ENCODE measurements at regions not wholly inside any gene's neighbourhood (a gene's known extent, or its start where the extent isn't known, plus 50 kb on each side); places are given as distances from the start of the nearest gene placed in this dataset.

DNA sequence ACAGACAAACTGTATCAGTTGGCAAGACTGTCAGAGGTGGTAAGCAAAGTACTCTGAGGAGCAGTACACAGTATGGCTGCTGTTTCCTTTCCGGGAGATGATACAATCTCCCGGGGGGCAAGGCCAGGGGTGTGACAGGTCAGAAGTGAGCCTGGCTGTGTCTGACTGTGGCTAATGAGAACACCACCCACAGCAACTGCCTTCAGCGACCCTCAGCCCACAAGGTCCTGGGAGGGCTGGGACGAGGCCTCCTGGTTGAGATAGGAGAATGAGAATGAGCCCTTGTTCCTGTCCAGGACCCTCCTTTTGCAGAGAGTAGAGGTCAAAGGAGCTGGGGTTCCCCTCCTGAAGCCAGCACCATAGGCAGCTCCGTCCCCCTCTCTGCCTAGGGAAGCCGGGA, 421.7 kb downstream of the TCERG1L start:
- DNase-seq: no peak

GRCh38 chr10:130891066-130891465, 420.5 kb downstream of the TCERG1L start:
- no peaks in the 10 kb centered on the region for H3K36me3 Mint-ChIP-seq
- H3K9me3 Mint-ChIP-seq: no peaks in the 10 kb centered on the region
- no peak overlapping the region for H3K27ac Mint-ChIP-seq
- peaks cover under 1% of the 10 kb centered on the region for H3K27me3 Mint-ChIP-seq
- no peak overlapping the region for H3K4me3 Mint-ChIP-seq
- no peaks in the 10 kb centered on the region for H3K4me1 Mint-ChIP-seq
- DNase-seq: no peak

More for the DNA sequence above, 421.7 kb downstream of the TCERG1L start:
- no peaks in the 10 kb centered on the region for H3K4me1 Mint-ChIP-seq
- no peaks in the 10 kb centered on the region for H3K9me3 Mint-ChIP-seq
- H3K27me3 Mint-ChIP-seq: peaks cover 5% of the 10 kb centered on the region
- no peak overlapping the region for H3K27ac Mint-ChIP-seq
- H3K4me3 Mint-ChIP-seq: no peak overlapping the region
- H3K36me3 Mint-ChIP-seq: no peaks in the 10 kb centered on the region

- peaks cover 3% of the 10 kb centered on the region for H3K27me3 Mint-ChIP-seq
- no peaks in the 10 kb centered on the region for H3K4me1 Mint-ChIP-seq
- no peak overlapping the region for H3K4me3 Mint-ChIP-seq
- H3K36me3 Mint-ChIP-seq: no peaks in the 10 kb centered on the region
- H3K27ac Mint-ChIP-seq: no peak overlapping the region
- no peaks in the 10 kb centered on the region for H3K9me3 Mint-ChIP-seq
- no peak for DNase-seq
These were observed 417.1 kb downstream of the TCERG1L start for GRCh38 chr10:130894471-130894870.

DNA sequence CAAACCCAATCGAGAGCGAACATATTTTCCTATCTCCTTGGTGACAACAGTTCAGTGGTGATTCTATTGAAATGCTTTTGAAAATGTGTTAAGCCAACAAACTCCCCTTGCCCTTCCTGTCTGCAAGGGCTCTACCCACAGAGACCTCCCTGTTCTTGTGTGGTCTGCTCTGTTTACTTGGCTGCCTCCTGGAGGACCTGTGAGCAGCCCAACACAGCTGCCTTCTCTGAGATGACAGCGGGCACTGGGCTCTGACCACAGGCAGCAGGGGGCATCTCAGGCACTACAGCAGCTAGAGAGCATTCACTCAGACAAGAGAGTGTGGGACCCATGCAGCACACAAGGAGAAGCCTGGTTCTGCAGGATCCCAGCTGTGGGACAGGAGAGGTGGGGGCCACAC, 416.4 kb downstream of the TCERG1L start:
- H3K27ac Mint-ChIP-seq: no peak overlapping the region
- no peaks in the 10 kb centered on the region for H3K4me1 Mint-ChIP-seq
- H3K4me3 Mint-ChIP-seq: no peak overlapping the region
- H3K9me3 Mint-ChIP-seq: no peaks in the 10 kb centered on the region
- no peaks in the 10 kb centered on the region for H3K36me3 Mint-ChIP-seq
- DNase-seq: no peak
- H3K27me3 Mint-ChIP-seq: peaks cover 3% of the 10 kb centered on the region

- H3K4me1 Mint-ChIP-seq: no peaks in the 10 kb centered on the region
- no peak for DNase-seq
- H3K4me3 Mint-ChIP-seq: no peak overlapping the region
- no peak overlapping the region for H3K27ac Mint-ChIP-seq
- no peaks in the 10 kb centered on the region for H3K36me3 Mint-ChIP-seq
- peaks cover 3% of the 10 kb centered on the region for H3K27me3 Mint-ChIP-seq
- no peaks in the 10 kb centered on the region for H3K9me3 Mint-ChIP-seq
These were observed 413.7 kb downstream of the TCERG1L start for GRCh38 chr10:130897815-130898214.

DNA sequence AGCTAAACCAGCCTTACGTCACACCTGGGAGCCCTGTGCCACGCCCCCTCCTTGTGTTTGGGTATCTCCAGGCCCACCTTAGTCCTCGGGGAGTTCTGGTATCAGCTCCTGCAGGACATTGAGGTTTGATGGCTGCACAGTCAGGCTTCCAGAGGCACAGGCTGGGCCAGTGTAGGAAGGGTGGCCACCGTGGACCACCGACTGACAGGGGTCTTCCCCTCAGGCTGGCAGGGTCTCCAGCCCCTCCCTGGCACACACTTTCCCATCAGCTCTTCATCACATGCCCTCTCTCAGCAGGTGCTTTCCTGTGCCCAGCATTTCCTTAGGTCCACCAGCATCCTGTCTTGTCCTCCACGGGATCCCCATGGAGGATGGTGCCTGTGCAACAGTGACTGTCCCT, 413.1 kb downstream of the TCERG1L start:
- no peak for DNase-seq
- Mint-ChIP-seq H3K27me3 (peaks cover 3% of the 10 kb centered on the region), H3K4me1 (no peaks in the 10 kb centered on the region), H3K36me3 (no peaks in the 10 kb centered on the region), H3K4me3 (no peak overlapping the region), H3K9me3 (no peaks in the 10 kb centered on the region), H3K27ac (no peak overlapping the region)

DNA sequence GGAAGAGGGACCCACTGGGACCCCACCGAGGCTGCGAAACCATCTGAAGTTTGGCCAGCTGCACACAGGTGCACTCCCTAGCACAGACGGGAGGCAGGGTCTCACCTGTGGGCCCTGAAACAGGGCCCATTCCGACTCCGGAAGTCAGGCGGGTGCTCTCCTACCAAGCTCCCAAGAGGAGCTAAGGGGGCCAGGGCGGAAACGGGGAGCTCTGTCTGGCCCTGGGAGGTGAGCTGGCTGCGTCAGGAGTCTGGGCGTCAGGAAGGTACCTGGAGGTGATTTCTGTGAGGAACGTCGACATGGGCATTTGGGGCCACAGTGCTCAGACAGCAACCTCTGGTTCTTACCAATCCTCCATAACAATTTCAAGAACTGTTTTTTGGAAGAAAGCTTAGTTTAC, 411.7 kb downstream of the TCERG1L start:
- H3K9me3 Mint-ChIP-seq: no peaks in the 10 kb centered on the region
- no peak overlapping the region for H3K27ac Mint-ChIP-seq
- H3K27me3 Mint-ChIP-seq: peaks cover 3% of the 10 kb centered on the region
- H3K36me3 Mint-ChIP-seq: no peaks in the 10 kb centered on the region
- no peak for DNase-seq
- no peak overlapping the region for H3K4me3 Mint-ChIP-seq
- H3K4me1 Mint-ChIP-seq: no peaks in the 10 kb centered on the region

GRCh38 chr10:130900441-130901160, 410.9 kb downstream of the TCERG1L start:
- H3K27me3 Mint-ChIP-seq: peaks cover 3% of the 10 kb centered on the region
- H3K36me3 Mint-ChIP-seq: no peaks in the 10 kb centered on the region
- no peak for DNase-seq
- no peaks in the 10 kb centered on the region for H3K9me3 Mint-ChIP-seq
- no peaks in the 10 kb centered on the region for H3K4me1 Mint-ChIP-seq
- no peak overlapping the region for H3K4me3 Mint-ChIP-seq
- H3K27ac Mint-ChIP-seq: no peak overlapping the region

GRCh38 chr10:130901311-130902165, 410.0 kb downstream of the TCERG1L start:
- no peak for DNase-seq
- no peaks in the 10 kb centered on the region for H3K4me1 Mint-ChIP-seq
- H3K4me3 Mint-ChIP-seq: no peak overlapping the region
- H3K9me3 Mint-ChIP-seq: no peaks in the 10 kb centered on the region
- H3K36me3 Mint-ChIP-seq: no peaks in the 10 kb centered on the region
- H3K27me3 Mint-ChIP-seq: peaks cover 3% of the 10 kb centered on the region
- no peak overlapping the region for H3K27ac Mint-ChIP-seq

DNA sequence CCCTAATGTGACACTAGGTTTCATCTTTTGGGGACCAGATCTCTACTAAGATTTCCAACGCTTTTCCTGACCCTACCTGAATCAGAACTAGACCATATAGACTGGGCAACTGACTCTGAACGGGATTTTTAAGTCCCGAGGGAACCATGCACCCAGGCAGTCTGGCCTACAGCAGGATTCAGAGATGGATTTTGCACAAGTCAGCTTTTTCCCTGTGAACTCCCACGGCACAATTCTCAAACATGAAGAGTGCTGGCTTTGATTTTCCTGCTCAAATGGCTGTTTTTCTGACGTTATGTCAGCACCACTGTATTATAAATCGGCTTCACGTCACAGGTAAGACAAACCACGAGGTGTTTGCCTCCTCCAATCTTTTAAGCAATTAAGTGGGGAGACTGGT, 409.1 kb downstream of the TCERG1L start:
- Mint-ChIP-seq H3K36me3 (no peaks in the 10 kb centered on the region), H3K9me3 (no peaks in the 10 kb centered on the region), H3K27ac (no peak overlapping the region), H3K4me3 (no peak overlapping the region), H3K4me1 (no peaks in the 10 kb centered on the region), H3K27me3 (no peaks in the 10 kb centered on the region)
- no peak for DNase-seq

DNA sequence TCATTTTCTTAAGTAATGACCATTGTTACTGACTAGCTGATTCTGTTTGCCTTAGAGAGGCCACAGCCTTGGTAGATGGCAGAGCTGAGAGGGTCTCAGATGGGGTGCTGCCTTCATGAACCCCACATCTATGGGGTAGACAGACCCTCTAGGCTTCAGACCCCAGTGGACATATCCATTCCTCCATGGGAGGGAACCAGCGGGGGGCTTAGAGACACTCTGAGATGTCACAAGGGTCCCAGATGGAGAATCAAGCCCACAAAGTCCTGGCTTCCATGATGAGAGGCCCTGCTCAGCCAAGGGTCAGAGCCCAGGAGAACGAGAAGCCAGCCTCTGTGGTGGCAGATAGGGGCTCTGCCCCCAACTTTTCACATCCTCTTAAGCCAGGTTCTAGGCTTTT, 408.6 kb downstream of the TCERG1L start:
- no peak for DNase-seq
- no peaks in the 10 kb centered on the region for H3K9me3 Mint-ChIP-seq
- H3K36me3 Mint-ChIP-seq: no peaks in the 10 kb centered on the region
- H3K27me3 Mint-ChIP-seq: no peaks in the 10 kb centered on the region
- no peak overlapping the region for H3K27ac Mint-ChIP-seq
- H3K4me1 Mint-ChIP-seq: no peaks in the 10 kb centered on the region
- no peak overlapping the region for H3K4me3 Mint-ChIP-seq

GRCh38 chr10:130904676-130905075, 406.8 kb downstream of the TCERG1L start:
- DNase-seq: no peak
- no peaks in the 10 kb centered on the region for H3K27me3 Mint-ChIP-seq
- H3K4me3 Mint-ChIP-seq: no peak overlapping the region
- no peaks in the 10 kb centered on the region for H3K9me3 Mint-ChIP-seq
- H3K27ac Mint-ChIP-seq: no peak overlapping the region
- no peaks in the 10 kb centered on the region for H3K4me1 Mint-ChIP-seq
- no peaks in the 10 kb centered on the region for H3K36me3 Mint-ChIP-seq

- H3K4me3 Mint-ChIP-seq: no peak overlapping the region
These were observed 406.1 kb downstream of the TCERG1L start for GRCh38 chr10:130905386-130905785.

GRCh38 chr10:130905921-130906320, 405.6 kb downstream of the TCERG1L start:
- no peak overlapping the region for H3K4me3 Mint-ChIP-seq
- H3K9me3 Mint-ChIP-seq: peaks cover 2% of the 10 kb centered on the region
- DNase-seq: no peak
- no peaks in the 10 kb centered on the region for H3K27me3 Mint-ChIP-seq
- no peaks in the 10 kb centered on the region for H3K36me3 Mint-ChIP-seq
- H3K4me1 Mint-ChIP-seq: no peaks in the 10 kb centered on the region
- no peak overlapping the region for H3K27ac Mint-ChIP-seq

More at GRCh38 chr10:130905386-130905785, 406.1 kb downstream of the TCERG1L start:
- H3K4me1 Mint-ChIP-seq: no peaks in the 10 kb centered on the region
- H3K9me3 Mint-ChIP-seq: no peaks in the 10 kb centered on the region
- no peak for DNase-seq
- no peaks in the 10 kb centered on the region for H3K27me3 Mint-ChIP-seq
- H3K36me3 Mint-ChIP-seq: no peaks in the 10 kb centered on the region
- H3K27ac Mint-ChIP-seq: no peak overlapping the region

DNA sequence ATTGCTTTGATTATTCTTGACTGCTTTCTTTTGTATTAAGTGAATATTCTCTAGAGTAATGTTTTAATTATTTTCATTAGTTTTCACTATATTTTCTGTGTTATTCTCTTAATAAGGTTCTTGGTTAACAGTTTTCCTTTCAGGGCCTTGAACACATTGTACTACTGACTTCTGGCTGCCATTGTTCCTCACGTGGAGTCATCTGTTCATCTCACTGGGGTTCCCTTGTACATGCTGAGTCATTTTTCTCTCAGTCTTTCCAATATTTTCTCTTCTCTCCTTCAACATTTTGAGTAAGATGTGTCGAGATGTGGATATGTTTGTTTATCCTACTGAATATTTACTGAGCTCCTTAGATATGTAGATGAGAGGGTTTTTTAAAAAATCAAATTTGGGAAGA, 400.7 kb downstream of the TCERG1L start:
- DNase-seq: no peak
- peaks cover 5% of the 10 kb centered on the region for H3K9me3 Mint-ChIP-seq
- H3K27me3 Mint-ChIP-seq: peaks cover 6% of the 10 kb centered on the region
- no peaks in the 10 kb centered on the region for H3K36me3 Mint-ChIP-seq
- H3K4me1 Mint-ChIP-seq: no peaks in the 10 kb centered on the region
- H3K27ac Mint-ChIP-seq: no peak overlapping the region
- H3K4me3 Mint-ChIP-seq: no peak overlapping the region

DNA sequence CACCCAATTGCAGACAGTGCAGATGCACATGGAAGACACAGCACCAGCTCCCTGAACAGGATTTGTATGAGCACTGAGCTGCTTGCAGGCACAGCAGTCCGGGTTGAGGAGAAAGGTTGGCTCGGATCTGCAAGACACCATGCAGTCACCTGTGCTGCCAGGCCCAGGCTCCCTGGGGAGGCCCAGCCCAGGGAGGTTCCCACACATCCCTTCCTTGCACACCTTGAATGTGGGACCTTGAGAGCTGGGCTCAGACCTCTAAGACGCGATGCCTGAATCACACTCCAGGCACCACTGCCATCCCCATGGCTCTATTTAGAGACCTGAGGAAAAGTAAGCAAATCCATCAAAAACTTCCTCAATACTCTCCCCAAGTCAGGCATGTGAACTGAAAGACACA, 397.7 kb downstream of the TCERG1L start:
- Mint-ChIP-seq H3K9me3 (peaks cover 8% of the 10 kb centered on the region), H3K4me1 (no peaks in the 10 kb centered on the region)

More for the DNA sequence above, 397.7 kb downstream of the TCERG1L start:
- Mint-ChIP-seq H3K27me3 (peaks cover 6% of the 10 kb centered on the region), H3K36me3 (no peaks in the 10 kb centered on the region), H3K4me3 (no peak overlapping the region), H3K27ac (no peak overlapping the region)
- no peak for DNase-seq

Measured in activated naive CD8-positive, alpha-beta T cell treated with anti-CD3 and anti-CD28 coated beads for 36 hours (primary cell).